ENCODE measurements at regions not wholly inside any gene's neighbourhood (a gene's known extent, or its start where the extent isn't known, plus 50 kb on each side); places are given as distances from the start of the nearest gene placed in this dataset.

DNA sequence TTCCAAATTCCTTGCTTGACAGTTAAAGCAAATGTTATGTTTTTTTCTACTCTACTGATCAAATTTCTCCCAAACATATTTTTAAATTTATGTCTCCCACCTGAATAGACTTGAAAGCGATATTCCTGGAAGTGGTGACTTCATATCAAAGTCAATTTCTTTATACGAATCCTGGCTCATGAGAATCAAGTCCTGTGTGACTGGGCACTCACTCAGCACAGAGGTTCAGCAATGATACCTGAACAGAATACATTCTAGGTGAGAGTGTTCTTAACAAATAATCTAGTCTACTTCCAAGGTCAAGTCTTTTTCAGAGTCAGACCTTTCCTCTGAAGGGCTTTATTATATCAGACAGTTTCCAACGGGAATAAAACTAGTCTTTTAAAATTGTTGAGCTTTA is 1070.6 kb downstream of the TRHDE start:
- Mint-ChIP-seq H3K27ac (ENCODE audit: low read depth, unreplicated experiment) (no peak overlapping the region), H3K36me3 (ENCODE audit: insufficient read depth, unreplicated experiment) (no peaks in the 10 kb centered on the region), H3K9me3 (ENCODE audit: unreplicated experiment) (peaks cover 5% of the 10 kb centered on the region), H3K27me3 (ENCODE audit: insufficient read depth, unreplicated experiment) (no peaks in the 10 kb centered on the region), H3K4me3 (ENCODE audit: unreplicated experiment) (no peak overlapping the region), H3K4me1 (ENCODE audit: insufficient read depth, unreplicated experiment) (no peaks in the 10 kb centered on the region)
- POLR2A ChIA-PET: interaction anchor here (0.8 kb wide), 1 partner anchor 9 kb away, joined by 5 read pairs; no protein-coding TSS in a partner anchor
- CTCF ChIA-PET: no interaction called here
- intact Hi-C loops (cut with micrococcal nuclease): loop anchor here (10.0 kb wide), 1 partner anchor 218 kb away; no protein-coding TSS in a partner anchor
- TF ChIP-seq, protein P1, sequence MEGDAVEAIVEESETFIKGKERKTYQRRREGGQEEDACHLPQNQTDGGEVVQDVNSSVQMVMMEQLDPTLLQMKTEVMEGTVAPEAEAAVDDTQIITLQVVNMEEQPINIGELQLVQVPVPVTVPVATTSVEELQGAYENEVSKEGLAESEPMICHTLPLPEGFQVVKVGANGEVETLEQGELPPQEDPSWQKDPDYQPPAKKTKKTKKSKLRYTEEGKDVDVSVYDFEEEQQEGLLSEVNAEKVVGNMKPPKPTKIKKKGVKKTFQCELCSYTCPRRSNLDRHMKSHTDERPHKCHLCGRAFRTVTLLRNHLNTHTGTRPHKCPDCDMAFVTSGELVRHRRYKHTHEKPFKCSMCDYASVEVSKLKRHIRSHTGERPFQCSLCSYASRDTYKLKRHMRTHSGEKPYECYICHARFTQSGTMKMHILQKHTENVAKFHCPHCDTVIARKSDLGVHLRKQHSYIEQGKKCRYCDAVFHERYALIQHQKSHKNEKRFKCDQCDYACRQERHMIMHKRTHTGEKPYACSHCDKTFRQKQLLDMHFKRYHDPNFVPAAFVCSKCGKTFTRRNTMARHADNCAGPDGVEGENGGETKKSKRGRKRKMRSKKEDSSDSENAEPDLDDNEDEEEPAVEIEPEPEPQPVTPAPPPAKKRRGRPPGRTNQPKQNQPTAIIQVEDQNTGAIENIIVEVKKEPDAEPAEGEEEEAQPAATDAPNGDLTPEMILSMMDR (IDR thresholded peaks at IDR 0.05; ENCODE audit: unreplicated experiment): no peak
- BruUV-seq (replicated peaks): no TSS peak
- no peak for DNase-seq (ENCODE audit: unreplicated experiment)

DNA sequence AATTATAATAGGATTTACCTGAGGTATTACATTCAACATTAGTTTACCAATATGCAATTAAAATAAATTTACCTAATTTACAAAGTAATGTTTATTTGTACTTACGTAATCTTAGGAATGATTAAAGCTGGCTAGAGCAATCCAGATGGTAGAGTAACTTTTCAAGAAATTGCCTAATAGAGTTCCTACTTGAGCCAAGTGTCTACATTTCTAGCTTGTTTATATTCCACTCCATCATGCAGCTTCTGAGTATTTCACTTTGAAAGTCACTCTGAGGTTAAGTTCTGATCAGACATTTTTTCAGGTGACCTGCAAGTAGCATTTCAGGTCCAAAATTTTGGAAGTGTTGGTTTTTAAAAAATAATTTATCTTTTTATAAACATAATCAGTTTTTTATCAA is 1080.7 kb downstream of the TRHDE start:
- intact Hi-C loops (cut with micrococcal nuclease): no loop called here
- no TSS peak for BruUV-seq (replicated peaks)
- H3K36me3 Mint-ChIP-seq (ENCODE audit: insufficient read depth, unreplicated experiment): no peaks in the 10 kb centered on the region
- no peak overlapping the region for H3K4me3 Mint-ChIP-seq (ENCODE audit: unreplicated experiment)
- H3K27ac Mint-ChIP-seq (ENCODE audit: low read depth, unreplicated experiment): no peak overlapping the region
- ChIA-PET POLR2A (interaction anchor here (0.7 kb wide), 1 partner anchor 484 kb away, joined by 3 read pairs; no protein-coding TSS in a partner anchor), CTCF (no interaction called here)
- no peaks in the 10 kb centered on the region for H3K27me3 Mint-ChIP-seq (ENCODE audit: insufficient read depth, unreplicated experiment)
- peak; percentile 17 for DNase-seq (ENCODE audit: unreplicated experiment)
- H3K4me1 Mint-ChIP-seq (ENCODE audit: insufficient read depth, unreplicated experiment): no peaks in the 10 kb centered on the region
- TF ChIP-seq, protein P1 (IDR thresholded peaks at IDR 0.05; ENCODE audit: unreplicated experiment): no peak
- H3K9me3 Mint-ChIP-seq (ENCODE audit: unreplicated experiment): no peaks in the 10 kb centered on the region

DNA sequence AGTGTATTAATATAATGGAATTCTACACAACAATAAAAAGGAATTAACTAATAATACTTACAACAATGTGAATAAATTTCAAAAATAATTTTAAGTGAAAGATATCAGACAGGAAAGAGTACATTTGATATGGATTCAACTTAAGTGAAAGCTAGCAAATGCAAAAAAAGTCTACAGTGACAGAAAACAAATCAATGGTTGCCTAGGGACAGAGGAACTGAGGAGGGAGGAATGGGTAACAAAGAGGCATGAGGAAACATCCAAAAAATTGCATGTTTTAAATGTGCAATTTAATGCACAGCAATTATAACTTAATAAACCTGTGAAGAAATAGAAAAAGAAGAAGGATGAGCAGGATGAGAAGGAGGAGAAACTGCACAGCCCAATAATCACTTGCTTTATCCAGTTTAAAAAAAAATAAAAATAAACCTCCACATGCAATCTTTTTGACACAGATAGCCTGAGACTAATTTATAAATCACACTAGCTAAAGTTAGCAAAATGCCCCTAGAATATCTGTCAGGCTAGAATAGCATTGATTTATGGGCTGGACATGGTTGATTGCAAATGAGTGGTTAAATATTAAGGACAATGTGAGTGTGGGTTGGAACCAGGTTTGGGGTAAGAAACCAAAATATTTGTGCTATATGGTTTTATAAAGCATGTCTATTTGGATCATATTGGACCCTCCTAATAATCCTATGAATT is 1089.1 kb downstream of the TRHDE start:
- no peaks in the 10 kb centered on the region for H3K9me3 Mint-ChIP-seq (ENCODE audit: unreplicated experiment)
- POLR2A ChIA-PET: no interaction called here
- H3K4me3 Mint-ChIP-seq (ENCODE audit: unreplicated experiment): no peak overlapping the region
- no peaks in the 10 kb centered on the region for H3K4me1 Mint-ChIP-seq (ENCODE audit: insufficient read depth, unreplicated experiment)
- no peak for DNase-seq (ENCODE audit: unreplicated experiment)
- no peaks in the 10 kb centered on the region for H3K36me3 Mint-ChIP-seq (ENCODE audit: insufficient read depth, unreplicated experiment)
- no peak overlapping the region for H3K27ac Mint-ChIP-seq (ENCODE audit: low read depth, unreplicated experiment)
- TF ChIP-seq, protein P1 (IDR thresholded peaks at IDR 0.05; ENCODE audit: unreplicated experiment): no peak
- CTCF ChIA-PET: no interaction called here
- no peaks in the 10 kb centered on the region for H3K27me3 Mint-ChIP-seq (ENCODE audit: insufficient read depth, unreplicated experiment)
- BruUV-seq (replicated peaks): no TSS peak
- intact Hi-C loops (cut with micrococcal nuclease): no loop called here

DNA sequence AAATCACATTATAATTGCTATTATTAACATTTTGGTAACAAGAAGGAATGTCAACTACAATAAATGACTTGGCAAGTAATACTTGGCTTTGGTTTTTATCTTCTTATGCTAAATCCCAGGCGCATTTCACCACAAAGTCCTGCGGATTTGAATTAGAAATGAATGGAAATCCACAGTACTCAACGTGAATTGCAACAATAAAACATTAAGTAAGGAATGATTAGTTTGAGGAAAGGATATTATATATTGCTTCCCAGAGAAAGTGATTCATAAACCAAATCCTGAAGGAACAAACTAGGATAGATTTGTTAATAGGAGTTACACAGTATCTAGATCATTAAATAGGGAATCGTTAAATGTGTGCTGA is 1089.7 kb downstream of the TRHDE start:
- H3K4me3 Mint-ChIP-seq (ENCODE audit: unreplicated experiment): no peak overlapping the region
- H3K9me3 Mint-ChIP-seq (ENCODE audit: unreplicated experiment): no peaks in the 10 kb centered on the region
- H3K27ac Mint-ChIP-seq (ENCODE audit: low read depth, unreplicated experiment): no peak overlapping the region
- H3K36me3 Mint-ChIP-seq (ENCODE audit: insufficient read depth, unreplicated experiment): no peaks in the 10 kb centered on the region
- DNase-seq (ENCODE audit: unreplicated experiment): no peak
- H3K4me1 Mint-ChIP-seq (ENCODE audit: insufficient read depth, unreplicated experiment): no peaks in the 10 kb centered on the region
- ChIA-PET POLR2A (no interaction called here), CTCF (no interaction called here)
- intact Hi-C loops (cut with micrococcal nuclease): no loop called here
- BruUV-seq (replicated peaks): no TSS peak
- TF ChIP-seq, protein P1 (IDR thresholded peaks at IDR 0.05; ENCODE audit: unreplicated experiment): no peak
- H3K27me3 Mint-ChIP-seq (ENCODE audit: insufficient read depth, unreplicated experiment): no peaks in the 10 kb centered on the region
